Thyroid gland (tissue), 4 donors: ENCODE measurements at regions not wholly inside any gene's neighbourhood (a gene's known extent, or its start where the extent isn't known, plus 50 kb on each side); places are given as distances from the start of the nearest gene placed in this dataset.
"Not testable (repeated sequence)": the region's sequence is repeated elsewhere in the genome, so short reads cannot be mapped to it uniquely, and the experiment has no call there.

Experiments used
- CTCF ChIP-seq, 6 experiments: fragments of 200-600 bp in 3 of 6; fragments of 450-650 bp in 3 of 6; sonication (generic) in 3 of 6; IDR thresholded peaks; one replicate each; pipeline ENCODE4 v1.5.1; 2016 to 2019; ENCODE audit warnings: antibody characterized with exemption in 6 of 6, mild to moderate bottlenecking in 2 of 6, inconsistent platforms in 1 of 6, moderate library complexity in 1 of 6
- POLR2A ChIP-seq, 2 donors: fragments of 450-650 bp; IDR thresholded peaks; one replicate each; pipeline ENCODE4 v1.6.1; 2017; ENCODE audit warnings: antibody characterized with exemption in 2 of 2, mild to moderate bottlenecking in 2 of 2, moderate library complexity in 1 of 2

DNA sequence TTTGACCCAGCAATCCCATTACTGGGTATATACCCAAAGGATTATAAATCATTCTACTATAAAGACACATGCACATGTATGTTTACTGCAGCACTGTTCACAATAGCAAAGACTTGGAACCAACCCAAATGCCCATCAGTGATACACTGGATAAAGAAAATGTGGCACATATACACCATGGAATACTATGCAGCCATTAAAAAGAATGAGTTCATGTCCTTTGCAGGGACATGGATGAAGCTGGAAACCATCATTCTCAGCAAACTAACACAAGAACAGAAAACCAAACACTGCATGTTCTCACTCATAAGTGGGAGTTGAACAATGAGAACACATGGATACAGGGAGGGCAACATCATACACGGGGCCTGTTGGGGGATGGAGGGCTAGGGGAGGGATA, 104.3 kb downstream of the ANKRD18B start:
- TF ChIP-seq CTCF, POLR2A (IDR thresholded peaks at IDR 0.05): not testable (repeated sequence)
